ENCODE measurements at regions not wholly inside any gene's neighbourhood (a gene's known extent, or its start where the extent isn't known, plus 50 kb on each side); places are given as distances from the start of the nearest gene placed in this dataset.

GRCh38 chr2:8054070-8054469 lies 627.8 kb upstream of the ID2 start:
- TF ChIP-seq ZNF274 (IDR thresholded peaks at IDR 0.05; ENCODE audit: low read depth, low read length) (no peak), SUZ12 (IDR thresholded peaks at IDR 0.05; ENCODE audit: extremely low read depth, insufficient read depth, insufficient read length) (no peak), YY1 (IDR thresholded peaks at IDR 0.05; ENCODE audit: insufficient read depth, insufficient read length) (no peak)

Measured in NT2/D1 (cell line).